Bronchial epithelial cell (primary cell): ENCODE measurements at regions not wholly inside any gene's neighbourhood (a gene's known extent, or its start where the extent isn't known, plus 50 kb on each side); places are given as distances from the start of the nearest gene placed in this dataset.

ENCODE experiments used
- DNase-seq: peaks from one replicate; pipeline ENCODE4 v3.0.0-alpha.2; 2010; ENCODE audit warnings: low read depth
- FAIRE-seq: peaks from 2 replicates; lab custom pipeline; 2011; peaks lifted over from hg19 to GRCh38; lab: Jason Lieb, UNC
- H3K27me3 ChIP-seq: 2 replicates; pipeline ENCODE4 v1.5.1; 2011; ENCODE audit warnings: low read length; ENCODE audit not compliant: control insufficient read depth, insufficient read depth
- H3K36me3 ChIP-seq: 2 replicates; pipeline ENCODE4 v1.5.1; 2011; ENCODE audit warnings: low read length; ENCODE audit not compliant: control insufficient read depth, insufficient read depth
- H3K4me3 ChIP-seq: 2 replicates; pipeline ENCODE4 v1.5.1; 2011; ENCODE audit warnings: mild to moderate bottlenecking, low read depth, low read length, control low read depth
- TF ChIP-seq, protein P1 (sequence below): IDR thresholded peaks from 2 replicates; pipeline ENCODE4 v1.5.1; 2011; ENCODE audit warnings: mild to moderate bottlenecking, moderate library complexity, low read length, control low read depth, inconsistent platforms; ENCODE audit not compliant: insufficient read depth, severe bottlenecking

DNA sequence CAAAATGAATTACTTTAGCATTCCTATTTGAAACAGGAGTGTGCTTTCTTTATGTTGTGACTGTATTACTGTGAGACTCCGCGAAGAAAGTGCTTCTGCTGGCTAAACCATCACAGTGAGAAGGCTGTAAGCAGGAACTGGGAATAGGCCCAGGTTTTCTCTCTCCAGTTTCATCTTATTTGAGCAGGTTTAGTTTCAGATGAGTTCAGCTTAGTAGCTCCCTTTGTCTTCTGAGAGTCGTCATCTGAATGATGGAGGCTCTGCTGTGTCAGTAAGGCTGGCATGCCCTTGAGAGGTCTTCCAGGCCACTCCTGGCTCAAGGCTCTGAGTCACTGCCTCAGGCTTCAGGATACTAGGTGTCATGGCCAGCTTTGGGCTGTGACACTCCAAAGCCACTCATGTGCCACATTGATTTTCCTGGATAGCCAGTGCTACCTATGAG, 205.6 kb upstream of the RGS6 start:
- H3K4me3 ChIP-seq: no peak overlapping the region
- DNase-seq (no peak), FAIRE-seq (no peak)
- TF ChIP-seq, protein P1, sequence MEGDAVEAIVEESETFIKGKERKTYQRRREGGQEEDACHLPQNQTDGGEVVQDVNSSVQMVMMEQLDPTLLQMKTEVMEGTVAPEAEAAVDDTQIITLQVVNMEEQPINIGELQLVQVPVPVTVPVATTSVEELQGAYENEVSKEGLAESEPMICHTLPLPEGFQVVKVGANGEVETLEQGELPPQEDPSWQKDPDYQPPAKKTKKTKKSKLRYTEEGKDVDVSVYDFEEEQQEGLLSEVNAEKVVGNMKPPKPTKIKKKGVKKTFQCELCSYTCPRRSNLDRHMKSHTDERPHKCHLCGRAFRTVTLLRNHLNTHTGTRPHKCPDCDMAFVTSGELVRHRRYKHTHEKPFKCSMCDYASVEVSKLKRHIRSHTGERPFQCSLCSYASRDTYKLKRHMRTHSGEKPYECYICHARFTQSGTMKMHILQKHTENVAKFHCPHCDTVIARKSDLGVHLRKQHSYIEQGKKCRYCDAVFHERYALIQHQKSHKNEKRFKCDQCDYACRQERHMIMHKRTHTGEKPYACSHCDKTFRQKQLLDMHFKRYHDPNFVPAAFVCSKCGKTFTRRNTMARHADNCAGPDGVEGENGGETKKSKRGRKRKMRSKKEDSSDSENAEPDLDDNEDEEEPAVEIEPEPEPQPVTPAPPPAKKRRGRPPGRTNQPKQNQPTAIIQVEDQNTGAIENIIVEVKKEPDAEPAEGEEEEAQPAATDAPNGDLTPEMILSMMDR: no peak
- peaks cover 12% of the 10 kb centered on the region for H3K36me3 ChIP-seq
- no peaks in the 10 kb centered on the region for H3K27me3 ChIP-seq

GRCh38 chr14:71728386-71728785, 203.8 kb upstream of the RGS6 start:
- Histone ChIP-seq H3K27me3 (no peaks in the 10 kb centered on the region), H3K36me3 (peaks cover 10% of the 10 kb centered on the region), H3K4me3 (no peak overlapping the region)
- DNase-seq (no peak), FAIRE-seq (no peak)
- TF ChIP-seq, protein P1: no peak

- FAIRE-seq (no peak), DNase-seq (no peak)
- Histone ChIP-seq H3K27me3 (no peaks in the 10 kb centered on the region), H3K4me3 (no peak overlapping the region), H3K36me3 (peaks cover 16% of the 10 kb centered on the region)
- TF ChIP-seq, protein P1: no peak
Measured at GRCh38 chr14:71729596-71729995, 202.6 kb upstream of the RGS6 start.

DNA sequence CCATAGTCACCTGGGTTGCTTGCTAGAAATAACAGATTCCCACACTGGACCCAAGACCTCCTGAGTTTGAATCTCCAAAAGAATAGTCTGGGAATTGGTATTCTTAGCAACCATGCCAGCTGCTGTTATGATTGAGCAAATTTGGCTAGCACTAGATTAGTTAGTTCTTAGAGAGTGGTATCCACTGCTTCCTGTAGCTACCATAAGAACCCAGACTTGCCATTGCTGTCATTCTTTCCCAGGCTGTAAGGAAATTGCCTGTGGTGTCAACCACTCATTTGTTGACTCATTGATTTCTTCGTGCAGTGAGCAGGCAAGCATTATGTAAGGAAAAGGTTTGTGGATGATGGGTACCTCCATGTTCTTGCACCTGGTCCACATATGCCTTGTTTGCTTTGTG, 201.8 kb upstream of the RGS6 start:
- peaks cover 21% of the 10 kb centered on the region for H3K36me3 ChIP-seq
- TF ChIP-seq, protein P1: no peak

DNA sequence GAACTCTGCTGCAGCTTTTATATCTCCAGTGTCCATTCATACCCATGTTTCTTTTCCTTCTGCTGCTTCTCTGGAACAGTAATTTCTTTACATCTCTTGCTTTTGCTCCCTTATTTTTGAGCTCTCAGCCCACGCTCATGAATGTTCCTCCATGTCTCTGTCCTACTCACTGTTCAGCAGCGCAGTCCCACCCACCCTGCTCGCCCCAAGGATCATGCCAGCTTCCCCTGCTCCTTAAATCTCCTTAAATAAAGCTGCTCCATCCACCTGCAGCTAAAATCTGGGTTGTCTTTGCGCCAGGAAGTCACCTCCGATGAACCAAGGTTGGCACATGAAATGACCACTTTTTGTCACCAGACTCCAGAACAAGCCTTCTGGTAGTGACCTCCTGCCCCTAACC, 201.1 kb upstream of the RGS6 start:
- FAIRE-seq: no peak
- H3K36me3 ChIP-seq: peaks cover 23% of the 10 kb centered on the region

More for the DNA sequence above, 201.8 kb upstream of the RGS6 start:
- Histone ChIP-seq H3K4me3 (no peak overlapping the region), H3K27me3 (no peaks in the 10 kb centered on the region)
- DNase-seq: peak; percentile 43
- peak; percentile 36 for FAIRE-seq

More for the DNA sequence above, 201.1 kb upstream of the RGS6 start:
- Histone ChIP-seq H3K27me3 (no peaks in the 10 kb centered on the region), H3K4me3 (no peak overlapping the region)
- TF ChIP-seq, protein P1: no peak
- no peak for DNase-seq
